Thyroid gland (tissue), 4 donors: ENCODE measurements at regions not wholly inside any gene's neighbourhood (a gene's known extent, or its start where the extent isn't known, plus 50 kb on each side); places are given as distances from the start of the nearest gene placed in this dataset.

ENCODE experiments used
- CTCF ChIP-seq, 6 experiments: fragments of 200-600 bp in 3 of 6; fragments of 450-650 bp in 3 of 6; sonication (generic) in 3 of 6; IDR thresholded peaks; one replicate each; pipeline ENCODE4 v1.5.1; 2016 to 2019; ENCODE audit warnings: antibody characterized with exemption in 6 of 6, mild to moderate bottlenecking in 2 of 6, inconsistent platforms in 1 of 6, moderate library complexity in 1 of 6
- POLR2A ChIP-seq, 2 donors: fragments of 450-650 bp; IDR thresholded peaks; one replicate each; pipeline ENCODE4 v1.6.1; 2017; ENCODE audit warnings: antibody characterized with exemption in 2 of 2, mild to moderate bottlenecking in 2 of 2, moderate library complexity in 1 of 2

GRCh38 chr6:129920103-129920798 is 59.1 kb upstream of the TMEM244 start:
- TF ChIP-seq CTCF (IDR thresholded peaks at IDR 0.05) (no peak), POLR2A (IDR thresholded peaks at IDR 0.05) (no peak)
